HL-60 (cell line): ENCODE measurements at regions not wholly inside any gene's neighbourhood (a gene's known extent, or its start where the extent isn't known, plus 50 kb on each side); places are given as distances from the start of the nearest gene placed in this dataset.

ENCODE experiments used
- CTCF ChIP-seq: IDR thresholded peaks from one replicate; pipeline ENCODE4 v1.5.1; 2011; ENCODE audit warnings: low read length, control low read depth, inconsistent platforms; ENCODE audit not compliant: insufficient read depth
- POLR2AphosphoS5 ChIP-seq: IDR thresholded peaks from 2 replicates; pipeline ENCODE4 v1.6.1; 2012; ENCODE audit warnings: low read depth

GRCh38 chr6:132161283-132161682, 210.1 kb upstream of the CCN2 start:
- TF ChIP-seq POLR2AphosphoS5 (no peak), CTCF (no peak)
